ENCODE measurements at regions not wholly inside any gene's neighbourhood (a gene's known extent, or its start where the extent isn't known, plus 50 kb on each side); places are given as distances from the start of the nearest gene placed in this dataset.

GRCh38 chr7:1321411-1322239 is 89.0 kb downstream of the UNCX start:
- DNase-seq, result no peak

DNA sequence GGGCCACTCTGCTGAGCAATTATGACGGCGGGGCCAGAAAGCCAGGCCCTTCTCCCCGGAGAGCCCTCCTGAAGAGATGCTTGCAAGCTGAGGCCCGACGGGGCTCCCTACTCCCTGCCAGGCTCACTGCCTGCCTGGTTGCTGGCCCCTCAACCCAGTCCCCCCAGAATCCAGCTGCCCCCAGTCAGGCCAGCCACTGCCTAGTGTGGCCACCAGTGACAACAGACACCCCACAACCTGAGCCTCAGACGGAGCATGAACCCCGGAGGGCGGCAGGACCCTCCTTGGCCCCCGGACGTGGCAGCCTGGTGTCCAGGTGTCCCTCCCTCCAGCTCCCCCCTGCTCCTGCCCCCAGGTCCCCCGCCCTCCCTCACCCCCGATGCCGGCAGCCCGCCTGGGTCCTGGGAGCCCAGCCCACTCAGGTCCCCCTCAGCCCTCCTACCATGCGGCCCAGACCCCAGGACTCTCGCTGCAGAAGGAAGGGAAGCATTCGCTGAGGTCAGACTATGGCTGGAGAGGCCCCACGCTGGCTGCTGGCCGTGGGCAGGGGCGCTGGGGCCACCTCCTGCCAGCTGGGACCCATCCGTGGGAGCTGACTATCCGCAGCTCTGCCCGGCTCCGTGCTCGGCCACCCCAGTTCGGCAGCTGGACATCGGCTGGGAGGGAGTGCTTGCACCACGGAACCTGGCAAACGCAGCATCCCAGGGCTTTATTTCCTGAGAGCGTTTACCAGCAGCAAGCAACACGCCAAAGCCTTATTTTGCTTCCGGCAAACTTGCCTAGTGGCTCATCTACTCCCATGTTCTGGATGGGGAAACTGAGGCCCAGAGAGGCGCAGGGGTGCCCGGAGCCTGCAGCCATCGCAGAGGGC is 89.8 kb downstream of the UNCX start:
- DNase-seq, result no peak

GRCh38 chr7:1323178-1324027 is 90.7 kb downstream of the UNCX start:
- peak; percentile 57 for DNase-seq

DNA sequence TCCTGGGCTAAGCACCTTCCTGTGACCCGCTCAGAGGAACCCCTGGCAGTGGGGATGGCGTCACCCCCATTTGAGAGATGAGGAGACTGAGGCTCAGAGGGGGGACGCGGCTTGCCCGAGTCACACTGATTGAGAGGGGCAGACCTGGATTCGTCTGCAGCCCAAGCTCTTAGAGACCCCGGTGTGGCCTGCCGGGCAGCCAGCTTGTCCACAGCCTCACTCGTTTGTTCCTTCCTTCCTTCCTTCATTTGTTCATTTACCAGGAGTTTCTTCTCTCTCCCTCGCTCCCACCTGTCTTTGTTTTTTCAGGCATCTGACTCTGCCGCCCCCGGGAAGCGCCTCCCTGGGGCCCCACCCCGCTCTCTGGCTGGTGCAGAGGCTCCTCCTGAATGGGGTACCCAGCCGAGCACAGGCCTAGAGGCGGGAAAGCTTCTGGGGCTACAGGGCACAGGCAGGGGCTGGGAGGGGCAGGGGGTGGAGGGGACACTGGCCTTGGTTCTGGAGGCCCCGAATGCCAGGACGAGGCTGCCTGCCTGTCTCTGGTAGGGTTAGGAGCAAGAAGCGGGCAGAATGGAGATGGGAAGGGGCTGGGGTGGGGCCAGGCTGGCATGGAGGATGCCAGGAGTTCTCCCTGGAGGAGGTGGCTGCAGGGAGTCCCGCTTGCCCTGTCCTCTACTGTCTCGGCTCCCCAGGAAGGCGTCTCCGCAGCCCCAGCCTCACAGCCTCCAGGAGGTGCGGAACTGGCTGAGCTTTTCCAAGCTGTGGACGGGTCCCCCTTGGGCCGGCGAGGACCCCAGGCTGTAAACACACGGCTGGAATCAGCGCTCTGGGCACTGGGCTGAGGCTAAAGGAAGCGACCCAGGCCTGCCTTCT is 91.6 kb downstream of the UNCX start:
- DNase-seq, result no peak

DNA sequence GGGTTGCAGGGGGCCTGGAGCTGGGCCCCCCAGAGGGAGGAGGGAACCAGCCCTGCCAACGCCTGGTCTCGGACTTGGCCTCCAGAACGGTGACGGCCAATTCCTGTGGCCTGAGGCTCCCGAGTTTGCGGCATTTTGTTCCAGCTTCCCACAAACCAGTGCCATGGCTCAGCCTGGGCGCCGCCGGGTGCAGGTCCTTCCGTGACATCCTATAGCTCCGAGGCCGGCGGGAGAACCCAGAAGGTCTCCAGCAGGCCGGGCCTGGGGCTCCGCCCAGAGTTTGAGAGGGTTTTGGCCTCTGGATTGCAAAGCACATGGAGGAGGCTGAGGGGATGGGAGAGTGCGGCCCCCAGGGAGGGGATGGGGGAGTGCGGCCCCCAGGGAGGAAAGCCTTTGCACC is 92.6 kb downstream of the UNCX start:
- DNase-seq, result no peak

DNA sequence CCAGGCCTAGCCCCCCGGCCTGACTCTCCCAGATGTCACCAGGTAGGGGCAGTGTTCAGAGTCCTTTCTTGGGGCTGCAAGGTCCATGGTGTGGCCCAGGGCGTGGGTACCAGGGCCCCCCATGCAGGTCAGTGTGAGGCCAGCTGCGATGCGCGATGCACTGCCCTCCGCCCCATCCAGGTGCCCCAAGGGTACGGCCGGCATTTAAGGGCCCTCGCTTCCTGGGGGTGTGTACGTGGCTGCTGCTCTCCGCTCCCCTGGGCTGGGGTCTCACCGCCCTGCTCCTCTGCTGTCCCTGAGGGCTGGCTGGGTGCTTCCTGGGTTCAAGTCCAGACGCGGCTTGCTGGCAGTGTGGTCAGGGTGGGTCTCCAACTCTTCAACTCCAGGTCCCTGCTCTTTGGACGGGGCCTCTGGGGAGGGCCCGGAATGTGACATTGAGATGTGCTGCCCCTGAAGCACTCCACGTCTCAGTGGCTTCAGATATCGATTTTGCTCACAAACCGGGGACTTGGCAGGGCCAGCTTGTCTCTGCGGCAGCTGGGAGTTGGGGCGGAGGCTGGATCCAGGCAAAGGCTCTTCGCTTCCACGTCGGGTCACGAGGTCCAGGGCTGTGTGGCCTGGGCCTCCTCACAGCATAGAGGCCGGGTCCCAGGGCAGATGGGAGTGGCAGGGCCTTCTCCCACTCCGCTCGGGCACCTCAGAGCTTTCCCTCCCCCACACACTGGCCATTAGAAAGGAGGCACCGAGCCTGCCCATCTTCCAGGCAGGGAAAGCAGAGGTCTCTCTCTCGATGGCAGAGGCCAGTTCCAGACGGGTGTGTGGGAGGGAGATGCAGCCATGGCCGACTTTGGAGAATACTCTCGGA is 93.2 kb downstream of the UNCX start:
- DNase-seq, result no peak

DNA sequence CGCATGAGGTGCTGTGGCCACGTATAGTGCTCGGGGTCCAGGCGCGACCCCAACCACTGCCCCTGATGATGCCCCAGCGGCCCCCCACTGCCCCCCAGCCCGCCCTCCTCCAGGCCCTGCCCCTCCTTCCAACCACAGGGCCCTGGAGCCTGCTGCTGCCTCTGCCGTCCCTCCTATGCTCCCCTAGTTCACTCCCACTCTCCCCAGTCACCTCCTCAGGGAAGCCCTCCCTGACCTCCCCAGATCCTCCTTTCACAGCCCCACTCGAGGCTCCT is 93.8 kb downstream of the UNCX start:
- no peak for DNase-seq

DNA sequence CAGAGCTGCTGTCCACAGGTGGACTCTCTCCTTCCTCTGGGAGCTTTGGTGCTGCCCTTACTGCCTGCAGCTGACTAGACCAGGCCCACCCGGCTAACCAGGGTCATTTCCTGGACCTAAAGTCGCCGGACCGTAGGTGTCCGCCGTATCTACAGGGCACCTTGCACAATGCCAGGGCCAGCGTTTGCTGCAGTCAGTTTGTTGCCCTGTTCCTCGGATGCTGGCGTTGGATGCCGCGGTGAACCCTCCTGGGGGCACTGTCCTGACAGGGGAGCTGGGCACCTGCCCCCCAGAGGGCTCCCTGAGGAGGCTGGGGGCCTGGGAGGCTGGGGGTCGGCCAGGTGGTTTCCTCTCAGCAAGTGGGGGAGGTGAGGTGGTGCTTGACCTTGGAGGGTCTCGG is 96.6 kb downstream of the UNCX start:
- no peak for DNase-seq

DNA sequence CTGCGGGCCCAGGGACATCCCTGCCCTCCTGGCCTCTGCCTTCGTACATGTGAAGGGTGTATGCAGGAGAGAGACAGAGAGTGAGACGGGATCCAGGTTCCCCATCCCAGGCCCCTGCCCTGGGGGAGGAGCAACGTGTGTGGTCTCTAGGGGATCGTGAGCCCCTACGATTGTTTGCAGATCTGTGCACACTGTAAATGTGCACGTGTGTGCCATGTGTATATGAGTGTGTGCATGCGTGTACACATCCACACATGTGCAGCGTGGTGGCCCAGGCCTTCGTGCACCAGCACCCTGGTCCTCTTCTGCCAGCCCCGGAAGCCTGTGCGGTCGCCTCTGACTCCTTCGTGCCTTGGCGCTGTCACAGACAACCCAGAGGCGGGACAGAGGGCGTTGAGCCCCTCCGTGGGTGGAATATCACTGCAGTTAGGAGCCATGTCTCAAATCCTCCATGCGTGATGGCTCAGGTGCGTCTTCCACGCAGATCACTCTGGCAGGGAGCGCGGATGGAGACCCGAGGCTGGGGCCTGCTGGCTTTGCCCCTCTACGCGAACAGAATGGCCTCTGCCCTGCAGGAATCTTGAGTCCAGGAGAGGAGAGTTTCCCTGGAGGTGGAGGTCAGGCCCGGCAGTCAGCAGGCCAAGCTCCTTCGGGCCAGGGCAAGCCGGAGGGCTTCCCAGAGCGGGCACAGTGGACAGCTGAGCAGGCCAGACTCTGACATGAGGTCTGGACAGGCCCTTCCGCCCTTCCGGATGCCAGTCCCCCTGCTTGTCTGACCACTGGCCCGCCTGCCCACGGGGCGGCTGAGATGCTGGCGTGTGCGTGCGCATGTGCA is 97.5 kb downstream of the UNCX start:
- no peak for DNase-seq

DNA sequence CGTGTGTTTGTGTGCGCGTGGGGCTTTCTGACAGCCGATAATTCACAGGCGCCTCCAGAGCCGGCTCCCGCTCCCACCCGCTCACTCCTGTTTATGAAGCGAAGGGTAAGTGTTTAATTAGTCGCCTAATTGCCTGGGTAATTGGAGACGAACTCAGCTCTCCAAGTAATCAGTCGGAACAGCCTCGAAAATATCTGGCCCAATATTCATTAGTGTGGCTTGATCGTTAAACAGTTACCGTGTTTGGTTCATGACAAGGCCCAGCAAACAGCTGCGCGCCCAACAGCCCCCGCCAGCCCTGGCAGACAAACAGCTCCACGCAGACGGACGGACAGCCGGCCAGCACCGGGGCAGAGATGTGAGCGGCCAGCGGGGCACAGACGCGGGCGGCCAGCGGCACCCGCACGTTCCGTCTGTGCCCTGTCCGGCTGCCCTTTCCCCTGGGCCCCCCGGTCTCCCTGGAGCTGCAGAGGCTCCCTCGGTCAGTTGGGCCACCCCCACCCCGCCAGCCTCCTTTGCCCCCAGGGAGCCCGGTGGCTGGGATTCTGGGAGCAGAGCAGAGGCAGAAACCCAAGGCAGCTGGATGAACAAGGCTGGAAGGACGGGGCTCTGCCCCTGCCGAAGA is 98.2 kb downstream of the UNCX start:
- DNase-seq, result no peak

- no peak for DNase-seq
These were observed 99.1 kb downstream of the UNCX start for GRCh38 chr7:1331561-1332467.

GRCh38 chr7:1336509-1336908 is 103.8 kb downstream of the UNCX start:
- no peak for DNase-seq

DNA sequence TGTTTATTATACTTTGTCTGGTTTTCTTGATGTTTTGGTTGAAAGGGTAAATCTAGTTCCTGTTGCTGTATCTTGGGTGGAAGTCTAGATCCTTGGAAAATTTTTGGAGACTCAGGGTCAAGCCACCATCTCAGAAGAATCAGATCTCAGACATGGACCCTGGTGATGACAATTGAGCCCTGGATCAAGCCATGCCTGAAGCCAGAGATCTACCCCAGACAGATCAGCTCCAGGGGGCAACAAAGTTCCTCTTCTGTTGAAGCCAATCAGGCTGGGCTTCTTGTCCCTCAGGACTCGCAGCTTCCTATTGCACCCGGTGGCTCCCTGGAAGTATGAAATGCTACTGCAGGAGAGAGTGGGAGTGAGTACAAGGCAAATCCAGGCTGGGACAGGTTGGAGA is 106.9 kb downstream of the UNCX start:
- no peak for DNase-seq

DNA sequence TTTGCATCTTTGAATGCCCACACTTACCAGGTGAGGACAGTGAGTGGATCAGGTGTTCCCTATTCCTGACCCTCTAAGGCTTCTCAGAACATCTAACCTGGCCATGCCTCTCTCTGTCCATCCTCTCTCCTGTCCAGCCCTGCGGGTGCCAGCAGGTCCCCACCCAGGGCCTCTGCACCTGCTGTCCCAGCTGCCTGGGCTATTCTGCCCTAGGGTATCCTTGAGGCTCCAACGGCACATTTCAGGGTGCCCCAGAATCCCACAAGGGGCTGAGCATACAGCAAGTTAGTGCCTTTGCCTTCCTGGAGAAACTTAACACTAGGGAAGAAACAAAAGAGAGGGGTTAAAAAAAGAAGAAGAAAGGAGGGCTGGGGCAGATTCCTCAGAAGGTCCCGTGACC is 107.4 kb downstream of the UNCX start:
- DNase-seq, result no peak

DNA sequence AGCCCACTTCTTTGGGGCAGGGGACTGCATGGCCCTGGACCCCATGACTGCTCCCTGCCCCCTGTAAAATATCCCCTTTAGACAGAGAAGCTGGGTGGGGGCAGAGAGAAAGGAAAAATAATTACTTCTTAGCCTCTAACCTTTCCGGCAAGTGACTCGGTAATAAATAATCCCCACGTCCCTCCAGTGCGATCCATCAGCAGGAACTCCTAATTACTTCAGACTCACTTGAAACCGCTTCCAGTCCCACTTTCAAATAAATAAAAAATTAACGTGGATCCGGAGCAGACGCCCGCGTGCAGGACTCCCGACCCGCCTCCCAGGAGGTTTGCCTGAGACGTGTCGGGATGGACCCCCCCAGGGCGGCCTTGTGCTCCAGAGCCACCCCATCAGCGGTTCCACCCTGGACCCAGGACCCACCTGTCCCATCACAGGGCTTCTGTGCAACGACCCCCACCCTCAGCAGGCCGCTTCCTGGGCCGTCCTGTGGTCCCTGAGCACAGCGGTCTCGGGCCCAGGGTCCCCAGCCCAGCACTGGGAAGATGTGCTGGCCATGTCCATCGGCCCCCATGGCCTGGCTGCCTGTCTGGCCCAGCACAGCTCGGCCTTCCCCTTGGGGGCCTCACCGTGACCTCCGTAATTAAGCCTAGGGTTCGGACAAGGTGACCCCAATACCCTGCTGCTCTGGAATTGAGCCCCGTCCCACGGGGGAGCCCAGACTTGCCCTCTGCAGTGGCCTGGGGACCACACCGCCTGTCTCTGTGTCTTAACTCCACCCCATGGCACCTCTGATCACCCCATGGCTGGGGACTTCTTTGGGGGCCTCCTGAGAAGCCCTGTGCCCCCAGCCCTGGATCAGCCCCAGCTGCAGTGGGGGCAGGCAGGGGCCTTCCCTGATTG is 108.0 kb downstream of the UNCX start:
- DNase-seq, result no peak

DNA sequence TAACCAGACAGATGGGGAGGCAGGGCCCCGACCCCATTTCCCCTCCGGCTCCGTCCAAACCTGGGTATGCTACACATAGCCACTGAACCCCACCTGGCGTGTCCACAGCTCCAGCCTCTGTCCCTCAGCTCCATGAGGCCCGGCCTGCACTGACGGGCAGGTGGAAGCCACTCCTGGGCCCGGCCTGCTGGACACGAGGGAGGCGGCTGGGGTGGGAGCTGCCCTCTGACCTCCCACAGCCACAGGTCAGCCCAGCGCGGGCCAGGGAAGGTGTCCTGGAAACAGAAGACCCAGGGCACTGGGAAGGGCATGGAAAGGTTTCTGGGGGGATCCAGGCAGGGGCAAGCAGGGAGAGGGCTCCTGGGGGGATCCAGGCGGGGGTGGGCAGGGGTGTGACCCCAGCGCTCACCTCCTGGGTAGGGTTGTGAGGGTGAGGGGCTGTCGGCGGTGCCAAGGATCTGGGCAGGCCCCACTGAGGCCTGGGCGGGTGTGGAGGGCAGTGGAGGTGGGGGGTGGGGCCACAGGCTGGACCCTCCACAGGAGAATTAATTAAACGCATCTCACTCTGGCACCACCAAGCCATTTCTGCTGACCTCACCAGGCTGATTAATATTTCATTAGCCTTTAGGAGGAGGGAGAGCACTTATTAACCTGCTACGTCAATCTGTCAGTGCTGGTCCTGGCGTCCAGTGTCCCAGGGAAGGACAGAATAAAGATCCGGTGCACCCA is 108.9 kb downstream of the UNCX start:
- DNase-seq, result no peak

All from left kidney (tissue), 1 donor.